ENCODE measurements at regions not wholly inside any gene's neighbourhood (a gene's known extent, or its start where the extent isn't known, plus 50 kb on each side); places are given as distances from the start of the nearest gene placed in this dataset. TPM values are rescaled to one million over a fixed set of nuclear protein-coding genes. Genes with fewer than 3 reads are reported as not detected.

DNA sequence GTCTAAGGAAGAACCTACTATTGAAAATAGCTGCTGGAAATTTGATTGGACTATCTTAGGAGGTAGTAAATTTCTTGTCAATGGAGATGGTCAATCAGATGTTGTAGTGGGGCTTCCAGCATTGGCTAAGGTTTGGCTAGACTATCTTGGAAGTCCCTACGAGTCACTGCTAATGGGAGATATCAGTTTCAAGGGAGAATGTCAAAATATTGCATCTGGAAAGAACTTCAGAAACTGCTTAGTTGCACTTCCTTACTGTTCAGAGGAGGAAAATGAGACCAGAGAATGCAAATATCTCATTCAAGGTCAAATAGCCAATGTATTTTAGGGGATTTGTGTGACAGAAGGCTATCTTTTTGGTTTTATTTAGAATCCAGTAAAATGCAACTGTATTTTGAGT, 53.5 kb upstream of the CCN2 start:
- Histone ChIP-seq H3K9me3 (ENCODE audit: control extremely low read depth in 1 of 3, control insufficient read depth in 2 of 3, insufficient read depth in 1 of 3, low read length in 2 of 3) (peaks cover 5 to 7% (median 5%) of the 10 kb centered on the region in 3 donors), H3K27ac (ENCODE audit: low read length in 2 of 2) (no peak overlapping the region), H3K4me2 (replicated peaks; ENCODE audit: low read depth, low read length, poor library complexity, severe bottlenecking) (peak overlapping the region; percentile 9), H3K27me3 (replicated peaks in 1 of 4; ENCODE audit: control extremely low read depth in 1 of 4, control insufficient read depth in 3 of 4, insufficient read depth in 4 of 4, low read length in 3 of 4) (no peaks in the 10 kb centered on the region), H4K20me1 (ENCODE audit: control insufficient read depth, insufficient read depth, low read length, poor library complexity, severe bottlenecking) (no peaks in the 10 kb centered on the region), H3K4me3 (ENCODE audit: control extremely low read depth in 1 of 5, extremely low read depth in 1 of 5, insufficient read depth in 1 of 5, low read depth in 2 of 5, low read length in 4 of 5) (no peak overlapping the region), H3K36me3 (replicated peaks in 1 of 2; ENCODE audit: control extremely low read depth in 1 of 2, control insufficient read depth in 1 of 2, extremely low read depth in 1 of 2, insufficient read depth in 2 of 2, low read length in 1 of 2) (no peaks in the 10 kb centered on the region), H3K9ac (ENCODE audit: low read length) (no peak overlapping the region), H3K4me1 (ENCODE audit: control insufficient read depth in 2 of 2, insufficient read depth in 2 of 2, low read length in 2 of 2) (peaks cover 0 to 15% of the 10 kb centered on the region in 2 donors), H3K79me2 (ENCODE audit: control insufficient read depth, insufficient read depth, low read length) (no peaks in the 10 kb centered on the region), H2AFZ (ENCODE audit: insufficient read depth, low read depth, low read length, poor library complexity, severe bottlenecking) (no peak overlapping the region)
- Mint-ChIP-seq H3K4me3 (no peak overlapping the region), H3K9me3 (ENCODE audit: insufficient read depth) (peaks cover 4% of the 10 kb centered on the region), H3K4me1 (peaks cover 11% of the 10 kb centered on the region), H3K27ac (no peak overlapping the region), H3K27me3 (no peaks in the 10 kb centered on the region)
- TF ChIP-seq EZH2 (IDR thresholded peaks at IDR 0.05; ENCODE audit: borderline replicate concordance, insufficient read depth, low read depth, low read length, poor library complexity, severe bottlenecking) = no peak
- TF ChIP-seq, protein P1, sequence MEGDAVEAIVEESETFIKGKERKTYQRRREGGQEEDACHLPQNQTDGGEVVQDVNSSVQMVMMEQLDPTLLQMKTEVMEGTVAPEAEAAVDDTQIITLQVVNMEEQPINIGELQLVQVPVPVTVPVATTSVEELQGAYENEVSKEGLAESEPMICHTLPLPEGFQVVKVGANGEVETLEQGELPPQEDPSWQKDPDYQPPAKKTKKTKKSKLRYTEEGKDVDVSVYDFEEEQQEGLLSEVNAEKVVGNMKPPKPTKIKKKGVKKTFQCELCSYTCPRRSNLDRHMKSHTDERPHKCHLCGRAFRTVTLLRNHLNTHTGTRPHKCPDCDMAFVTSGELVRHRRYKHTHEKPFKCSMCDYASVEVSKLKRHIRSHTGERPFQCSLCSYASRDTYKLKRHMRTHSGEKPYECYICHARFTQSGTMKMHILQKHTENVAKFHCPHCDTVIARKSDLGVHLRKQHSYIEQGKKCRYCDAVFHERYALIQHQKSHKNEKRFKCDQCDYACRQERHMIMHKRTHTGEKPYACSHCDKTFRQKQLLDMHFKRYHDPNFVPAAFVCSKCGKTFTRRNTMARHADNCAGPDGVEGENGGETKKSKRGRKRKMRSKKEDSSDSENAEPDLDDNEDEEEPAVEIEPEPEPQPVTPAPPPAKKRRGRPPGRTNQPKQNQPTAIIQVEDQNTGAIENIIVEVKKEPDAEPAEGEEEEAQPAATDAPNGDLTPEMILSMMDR (IDR thresholded peaks at IDR 0.05) = no peak
- DNase-seq (no peak), ATAC-seq (ENCODE audit: low read depth) (no peak)
- ChIA-PET CTCF (no interaction called here), POLR2A (no interaction called here)
- WGBS (ENCODE audit: insufficient coverage) = 100% methylated on average over 1 of the region's 1 CpG
- intact Hi-C loops (cut with micrococcal nuclease) = no loop called here

DNA sequence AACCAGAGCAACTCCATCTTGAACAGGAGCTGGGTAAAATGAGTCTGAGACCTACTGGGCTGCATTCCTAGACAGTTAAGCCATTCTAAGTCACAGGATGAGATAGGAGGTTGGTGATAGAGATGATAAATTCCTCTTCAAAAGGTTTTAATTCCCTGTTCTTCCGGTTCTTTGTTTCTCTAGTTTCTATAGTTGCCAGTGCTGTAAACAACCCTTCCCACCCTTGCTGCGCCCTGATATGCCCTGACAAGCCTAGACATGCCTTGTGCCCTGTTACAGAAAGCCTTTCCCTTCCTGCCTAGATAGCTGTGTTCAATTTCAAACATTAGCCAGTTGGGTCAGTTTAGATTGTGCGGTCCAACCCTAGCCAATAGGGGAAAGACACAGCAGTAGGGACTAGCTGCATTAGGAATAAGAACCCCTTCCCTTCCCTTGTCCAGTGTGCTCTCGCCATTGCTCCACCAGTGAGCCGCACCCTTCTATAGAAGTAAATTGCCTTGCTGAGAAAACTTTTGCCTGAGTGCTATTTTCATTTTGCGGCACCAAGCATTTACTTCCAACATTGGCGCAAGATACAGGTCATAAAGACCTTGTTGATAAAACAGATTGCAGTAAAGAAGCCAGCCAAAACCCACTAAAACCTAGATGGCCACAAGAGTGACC, 52.5 kb upstream of the CCN2 start:
- no peaks in the 10 kb centered on the region for H3K36me3 ChIP-seq (replicated peaks in 1 of 2; ENCODE audit: control extremely low read depth in 1 of 2, control insufficient read depth in 1 of 2, extremely low read depth in 1 of 2, insufficient read depth in 2 of 2, low read length in 1 of 2)
- H2AFZ ChIP-seq (ENCODE audit: insufficient read depth, low read depth, low read length, poor library complexity, severe bottlenecking) = no peak overlapping the region
- Mint-ChIP-seq H3K4me3 (no peak overlapping the region), H3K9me3 (ENCODE audit: insufficient read depth) (peaks cover 4% of the 10 kb centered on the region), H3K4me1 (peaks cover 19% of the 10 kb centered on the region), H3K27ac (no peak overlapping the region), H3K27me3 (no peaks in the 10 kb centered on the region)
- H3K9me3 ChIP-seq (ENCODE audit: control extremely low read depth in 1 of 3, control insufficient read depth in 2 of 3, insufficient read depth in 1 of 3, low read length in 2 of 3) = peaks cover 5 to 7% (median 5%) of the 10 kb centered on the region in 3 donors
- peaks cover 10 to 18% of the 10 kb centered on the region in 2 donors for H3K4me1 ChIP-seq (ENCODE audit: control insufficient read depth in 2 of 2, insufficient read depth in 2 of 2, low read length in 2 of 2)
- WGBS (ENCODE audit: insufficient coverage) = 92% methylated on average over 4 of the region's 7 CpGs
- no peak overlapping the region for H3K4me3 ChIP-seq (ENCODE audit: control extremely low read depth in 1 of 5, extremely low read depth in 1 of 5, insufficient read depth in 1 of 5, low read depth in 2 of 5, low read length in 4 of 5)
- intact Hi-C loops (cut with micrococcal nuclease) = no loop called here
- TF ChIP-seq, protein P1 (IDR thresholded peaks at IDR 0.05) = no peak
- no peak for TF ChIP-seq EZH2 (IDR thresholded peaks at IDR 0.05; ENCODE audit: borderline replicate concordance, insufficient read depth, low read depth, low read length, poor library complexity, severe bottlenecking)
- H3K79me2 ChIP-seq (ENCODE audit: control insufficient read depth, insufficient read depth, low read length) = no peaks in the 10 kb centered on the region
- no peak overlapping the region for H3K9ac ChIP-seq (ENCODE audit: low read length)
- no peak overlapping the region for H3K27ac ChIP-seq (ENCODE audit: low read length in 2 of 2)
- no peaks in the 10 kb centered on the region for H3K27me3 ChIP-seq (replicated peaks in 1 of 4; ENCODE audit: control extremely low read depth in 1 of 4, control insufficient read depth in 3 of 4, insufficient read depth in 4 of 4, low read length in 3 of 4)
- ATAC-seq (ENCODE audit: low read depth) = no peak
- POLR2A ChIA-PET = no interaction called here
- no peak for DNase-seq
- CTCF ChIA-PET = no interaction called here
- H4K20me1 ChIP-seq (ENCODE audit: control insufficient read depth, insufficient read depth, low read length, poor library complexity, severe bottlenecking) = no peaks in the 10 kb centered on the region
- no peak overlapping the region for H3K4me2 ChIP-seq (replicated peaks; ENCODE audit: low read depth, low read length, poor library complexity, severe bottlenecking)

Small RNA genes in the stretch of these regions (small RNA-seq; reads per million reads assigned to genes)
- not detected for gene MIR548AJ1 (ENCODE audit: insufficient read length, low read depth, low replicate concordance)

All from B cell (primary cell).